ENCODE measurements at regions not wholly inside any gene's neighbourhood (a gene's known extent, or its start where the extent isn't known, plus 50 kb on each side); places are given as distances from the start of the nearest gene placed in this dataset.

DNA sequence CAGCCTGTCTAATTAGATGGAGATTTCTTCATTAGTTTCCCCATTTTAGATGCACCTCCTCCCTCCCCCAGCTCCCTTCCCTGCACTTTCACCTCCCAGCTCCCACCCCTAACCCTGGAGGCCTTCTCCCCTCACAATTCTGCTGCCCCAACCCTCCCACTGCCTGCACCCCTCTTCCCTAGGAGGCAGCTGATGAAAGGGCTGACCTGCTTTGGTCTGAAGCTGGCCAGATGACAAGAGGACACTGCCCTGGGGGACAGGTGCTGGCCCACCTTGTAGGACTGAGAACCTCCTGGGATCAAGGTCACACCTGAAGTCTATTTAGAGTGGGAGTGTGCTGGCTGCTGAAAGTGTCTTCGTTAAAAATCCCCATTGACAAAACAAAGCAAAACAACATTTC, 259.4 kb downstream of the TLE3 start:
- TF ChIP-seq, protein P1, sequence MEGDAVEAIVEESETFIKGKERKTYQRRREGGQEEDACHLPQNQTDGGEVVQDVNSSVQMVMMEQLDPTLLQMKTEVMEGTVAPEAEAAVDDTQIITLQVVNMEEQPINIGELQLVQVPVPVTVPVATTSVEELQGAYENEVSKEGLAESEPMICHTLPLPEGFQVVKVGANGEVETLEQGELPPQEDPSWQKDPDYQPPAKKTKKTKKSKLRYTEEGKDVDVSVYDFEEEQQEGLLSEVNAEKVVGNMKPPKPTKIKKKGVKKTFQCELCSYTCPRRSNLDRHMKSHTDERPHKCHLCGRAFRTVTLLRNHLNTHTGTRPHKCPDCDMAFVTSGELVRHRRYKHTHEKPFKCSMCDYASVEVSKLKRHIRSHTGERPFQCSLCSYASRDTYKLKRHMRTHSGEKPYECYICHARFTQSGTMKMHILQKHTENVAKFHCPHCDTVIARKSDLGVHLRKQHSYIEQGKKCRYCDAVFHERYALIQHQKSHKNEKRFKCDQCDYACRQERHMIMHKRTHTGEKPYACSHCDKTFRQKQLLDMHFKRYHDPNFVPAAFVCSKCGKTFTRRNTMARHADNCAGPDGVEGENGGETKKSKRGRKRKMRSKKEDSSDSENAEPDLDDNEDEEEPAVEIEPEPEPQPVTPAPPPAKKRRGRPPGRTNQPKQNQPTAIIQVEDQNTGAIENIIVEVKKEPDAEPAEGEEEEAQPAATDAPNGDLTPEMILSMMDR (IDR thresholded peaks at IDR 0.05), result no peak
- TF ChIP-seq ZFX (IDR thresholded peaks at IDR 0.05; ENCODE audit: borderline replicate concordance), result no peak

Data from 22Rv1 (cell line).